ENCODE measurements at regions not wholly inside any gene's neighbourhood (a gene's known extent, or its start where the extent isn't known, plus 50 kb on each side); places are given as distances from the start of the nearest gene placed in this dataset.

GRCh38 chr11:113555071-113555619 is 79.9 kb upstream of the DRD2 start:
- Mint-ChIP-seq H3K27ac (ENCODE audit: unreplicated experiment) (peak overlapping the region; percentile 74), H3K36me3 (ENCODE audit: unreplicated experiment) (no peaks in the 10 kb centered on the region), H3K27me3 (ENCODE audit: unreplicated experiment) (peaks cover 7% of the 10 kb centered on the region), H3K4me1 (ENCODE audit: low read depth, unreplicated experiment) (peaks cover 39% of the 10 kb centered on the region), H3K4me3 (ENCODE audit: unreplicated experiment) (peak overlapping the region; percentile 13), H3K9me3 (ENCODE audit: unreplicated experiment) (peaks cover 7% of the 10 kb centered on the region)
- DNase-seq, result peak; percentile 67
- no peak for TF ChIP-seq CTCF (IDR thresholded peaks at IDR 0.05; ENCODE audit: partially characterized antibody, unreplicated experiment)

GRCh38 chr11:113554526-113554925 is 79.3 kb upstream of the DRD2 start:
- TF ChIP-seq CTCF (IDR thresholded peaks at IDR 0.05; ENCODE audit: partially characterized antibody, unreplicated experiment), result no peak
- Mint-ChIP-seq H3K4me3 (ENCODE audit: unreplicated experiment) (peak overlapping the region; percentile 65), H3K4me1 (ENCODE audit: low read depth, unreplicated experiment) (peaks cover 42% of the 10 kb centered on the region), H3K36me3 (ENCODE audit: unreplicated experiment) (no peaks in the 10 kb centered on the region), H3K27ac (ENCODE audit: unreplicated experiment) (peak overlapping the region; percentile 74), H3K27me3 (ENCODE audit: unreplicated experiment) (peaks cover 7% of the 10 kb centered on the region), H3K9me3 (ENCODE audit: unreplicated experiment) (peaks cover 7% of the 10 kb centered on the region)
- DNase-seq, result no peak

GRCh38 chr11:113553915-113554314 is 78.7 kb upstream of the DRD2 start:
- no peaks in the 10 kb centered on the region for H3K36me3 Mint-ChIP-seq (ENCODE audit: unreplicated experiment)
- peaks cover 42% of the 10 kb centered on the region for H3K4me1 Mint-ChIP-seq (ENCODE audit: low read depth, unreplicated experiment)
- H3K9me3 Mint-ChIP-seq (ENCODE audit: unreplicated experiment), result peaks cover 7% of the 10 kb centered on the region
- H3K27ac Mint-ChIP-seq (ENCODE audit: unreplicated experiment), result peak overlapping the region; percentile 93
- peak; percentile 66 for TF ChIP-seq CTCF (IDR thresholded peaks at IDR 0.05; ENCODE audit: partially characterized antibody, unreplicated experiment)
- H3K27me3 Mint-ChIP-seq (ENCODE audit: unreplicated experiment), result peaks cover 4% of the 10 kb centered on the region
- peak overlapping the region; percentile 65 for H3K4me3 Mint-ChIP-seq (ENCODE audit: unreplicated experiment)
- peak; percentile 63 for DNase-seq

- no peak overlapping the region for H3K4me3 Mint-ChIP-seq (ENCODE audit: unreplicated experiment)
- DNase-seq, result no peak
- no peaks in the 10 kb centered on the region for H3K36me3 Mint-ChIP-seq (ENCODE audit: unreplicated experiment)
- peaks cover 7% of the 10 kb centered on the region for H3K9me3 Mint-ChIP-seq (ENCODE audit: unreplicated experiment)
- peaks cover 42% of the 10 kb centered on the region for H3K4me1 Mint-ChIP-seq (ENCODE audit: low read depth, unreplicated experiment)
- peak overlapping the region; percentile 71 for H3K27ac Mint-ChIP-seq (ENCODE audit: unreplicated experiment)
- peaks cover 4% of the 10 kb centered on the region for H3K27me3 Mint-ChIP-seq (ENCODE audit: unreplicated experiment)
- TF ChIP-seq CTCF (IDR thresholded peaks at IDR 0.05; ENCODE audit: partially characterized antibody, unreplicated experiment), result no peak
These were observed 78.0 kb upstream of the DRD2 start for GRCh38 chr11:113553235-113553634.

GRCh38 chr11:113552271-113552670 is 77.1 kb upstream of the DRD2 start:
- no peak for TF ChIP-seq CTCF (IDR thresholded peaks at IDR 0.05; ENCODE audit: partially characterized antibody, unreplicated experiment)
- no peak for DNase-seq
- H3K4me1 Mint-ChIP-seq (ENCODE audit: low read depth, unreplicated experiment), result peaks cover 38% of the 10 kb centered on the region
- H3K4me3 Mint-ChIP-seq (ENCODE audit: unreplicated experiment), result no peak overlapping the region
- H3K27ac Mint-ChIP-seq (ENCODE audit: unreplicated experiment), result peak overlapping the region; percentile 15
- H3K9me3 Mint-ChIP-seq (ENCODE audit: unreplicated experiment), result peaks cover 7% of the 10 kb centered on the region
- H3K36me3 Mint-ChIP-seq (ENCODE audit: unreplicated experiment), result no peaks in the 10 kb centered on the region
- peaks cover 4% of the 10 kb centered on the region for H3K27me3 Mint-ChIP-seq (ENCODE audit: unreplicated experiment)
